ENCODE measurements at regions not wholly inside any gene's neighbourhood (a gene's known extent, or its start where the extent isn't known, plus 50 kb on each side); places are given as distances from the start of the nearest gene placed in this dataset.

DNA sequence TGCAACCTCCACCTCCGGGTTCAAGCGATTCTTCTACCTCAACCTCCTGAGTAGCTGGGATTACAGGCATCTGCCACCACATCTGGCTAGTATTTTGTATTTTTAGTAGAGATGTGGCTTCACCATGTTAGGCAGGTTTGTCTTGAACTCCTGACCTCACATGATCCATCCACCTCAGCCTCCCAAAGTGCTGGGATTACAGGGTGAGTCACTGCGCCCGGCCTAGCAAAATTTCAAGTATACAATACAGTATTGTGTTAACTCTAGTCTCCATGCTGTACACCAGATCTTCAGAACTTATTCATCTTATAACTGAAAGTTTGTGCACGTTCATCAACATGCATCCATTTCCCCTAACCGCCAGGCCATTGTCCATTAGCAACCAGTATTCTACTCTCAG is 115.1 kb upstream of the MDGA2 start:
- TF ChIP-seq, protein P1, sequence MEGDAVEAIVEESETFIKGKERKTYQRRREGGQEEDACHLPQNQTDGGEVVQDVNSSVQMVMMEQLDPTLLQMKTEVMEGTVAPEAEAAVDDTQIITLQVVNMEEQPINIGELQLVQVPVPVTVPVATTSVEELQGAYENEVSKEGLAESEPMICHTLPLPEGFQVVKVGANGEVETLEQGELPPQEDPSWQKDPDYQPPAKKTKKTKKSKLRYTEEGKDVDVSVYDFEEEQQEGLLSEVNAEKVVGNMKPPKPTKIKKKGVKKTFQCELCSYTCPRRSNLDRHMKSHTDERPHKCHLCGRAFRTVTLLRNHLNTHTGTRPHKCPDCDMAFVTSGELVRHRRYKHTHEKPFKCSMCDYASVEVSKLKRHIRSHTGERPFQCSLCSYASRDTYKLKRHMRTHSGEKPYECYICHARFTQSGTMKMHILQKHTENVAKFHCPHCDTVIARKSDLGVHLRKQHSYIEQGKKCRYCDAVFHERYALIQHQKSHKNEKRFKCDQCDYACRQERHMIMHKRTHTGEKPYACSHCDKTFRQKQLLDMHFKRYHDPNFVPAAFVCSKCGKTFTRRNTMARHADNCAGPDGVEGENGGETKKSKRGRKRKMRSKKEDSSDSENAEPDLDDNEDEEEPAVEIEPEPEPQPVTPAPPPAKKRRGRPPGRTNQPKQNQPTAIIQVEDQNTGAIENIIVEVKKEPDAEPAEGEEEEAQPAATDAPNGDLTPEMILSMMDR (IDR thresholded peaks at IDR 0.05) = no peak
- Histone ChIP-seq H3K4me3 (no peak overlapping the region), H3K27ac (no peak overlapping the region)
- no peak for DNase-seq (ENCODE audit: low spot score)

GRCh38 chr14:47785058-47785457 is 109.7 kb upstream of the MDGA2 start:
- no peak overlapping the region for H3K27ac ChIP-seq
- TF ChIP-seq, protein P1 (IDR thresholded peaks at IDR 0.05) = no peak
- H3K4me3 ChIP-seq = no peak overlapping the region
- no peak for DNase-seq (ENCODE audit: low spot score)

GRCh38 chr14:47778631-47779030 is 103.2 kb upstream of the MDGA2 start:
- H3K27ac ChIP-seq = no peak overlapping the region
- DNase-seq (ENCODE audit: low spot score) = no peak

GRCh38 chr14:47772652-47773051 is 97.2 kb upstream of the MDGA2 start:
- DNase-seq (ENCODE audit: low spot score) = no peak
- no peak overlapping the region for H3K4me3 ChIP-seq
- no peak overlapping the region for H3K27ac ChIP-seq
- TF ChIP-seq, protein P1 (IDR thresholded peaks at IDR 0.05) = no peak

More at GRCh38 chr14:47778631-47779030, 103.2 kb upstream of the MDGA2 start:
- TF ChIP-seq, protein P1 (IDR thresholded peaks at IDR 0.05) = no peak
- H3K4me3 ChIP-seq = no peak overlapping the region

- Histone ChIP-seq H3K27ac (no peak overlapping the region), H3K4me3 (no peak overlapping the region)
- no peak for DNase-seq (ENCODE audit: low spot score)
- TF ChIP-seq, protein P1 (IDR thresholded peaks at IDR 0.05) = no peak
Measured at GRCh38 chr14:47763188-47763854, 87.9 kb upstream of the MDGA2 start.

DNA sequence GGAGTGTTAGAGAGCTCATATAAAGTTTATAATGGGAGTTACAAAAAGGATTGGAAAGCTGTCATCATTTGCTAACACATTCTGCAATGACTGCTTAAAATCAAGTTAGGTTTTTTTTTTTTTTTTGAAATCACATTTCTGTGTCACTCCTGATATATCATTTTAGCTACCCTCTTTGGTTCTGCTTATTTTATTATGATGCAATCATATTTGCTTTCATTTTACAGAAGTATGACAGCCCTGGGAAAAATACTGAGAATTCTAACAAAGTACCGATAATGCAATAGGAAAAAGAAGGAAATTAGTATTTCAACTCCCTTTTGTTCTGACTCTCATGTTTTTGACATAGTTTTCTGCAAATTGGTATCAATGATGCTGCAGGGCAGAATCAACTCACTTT is 71.6 kb upstream of the MDGA2 start:
- H3K4me3 ChIP-seq = no peak overlapping the region
- no peak for DNase-seq (ENCODE audit: low spot score)
- TF ChIP-seq, protein P1 (IDR thresholded peaks at IDR 0.05) = no peak
- H3K27ac ChIP-seq = no peak overlapping the region

DNA sequence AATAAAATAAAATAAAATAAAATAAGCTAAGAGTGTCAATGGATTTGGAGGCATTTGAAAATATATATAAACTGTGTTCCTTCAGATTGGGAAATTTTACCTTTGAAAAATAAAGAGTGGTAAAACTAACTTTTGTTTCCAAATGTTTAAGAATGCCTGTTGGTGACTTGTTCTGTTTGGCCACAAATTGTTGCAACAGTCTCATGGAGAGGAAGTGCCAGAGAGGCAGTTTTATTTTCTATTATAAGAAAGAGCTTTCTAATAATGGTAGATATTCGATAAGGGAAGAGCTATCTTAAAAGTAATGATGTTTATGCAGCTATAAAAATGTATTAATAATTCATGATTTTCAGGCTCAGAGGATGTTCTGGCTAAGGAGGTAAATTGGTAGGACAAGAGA is 68.8 kb upstream of the MDGA2 start:
- H3K27ac ChIP-seq = no peak overlapping the region
- TF ChIP-seq, protein P1 (IDR thresholded peaks at IDR 0.05) = no peak
- no peak for DNase-seq (ENCODE audit: low spot score)

More for the DNA sequence above, 68.8 kb upstream of the MDGA2 start:
- no peak overlapping the region for H3K4me3 ChIP-seq

All from coronary artery (tissue), 2 donors.